ENCODE measurements at regions not wholly inside any gene's neighbourhood (a gene's known extent, or its start where the extent isn't known, plus 50 kb on each side); places are given as distances from the start of the nearest gene placed in this dataset.

DNA sequence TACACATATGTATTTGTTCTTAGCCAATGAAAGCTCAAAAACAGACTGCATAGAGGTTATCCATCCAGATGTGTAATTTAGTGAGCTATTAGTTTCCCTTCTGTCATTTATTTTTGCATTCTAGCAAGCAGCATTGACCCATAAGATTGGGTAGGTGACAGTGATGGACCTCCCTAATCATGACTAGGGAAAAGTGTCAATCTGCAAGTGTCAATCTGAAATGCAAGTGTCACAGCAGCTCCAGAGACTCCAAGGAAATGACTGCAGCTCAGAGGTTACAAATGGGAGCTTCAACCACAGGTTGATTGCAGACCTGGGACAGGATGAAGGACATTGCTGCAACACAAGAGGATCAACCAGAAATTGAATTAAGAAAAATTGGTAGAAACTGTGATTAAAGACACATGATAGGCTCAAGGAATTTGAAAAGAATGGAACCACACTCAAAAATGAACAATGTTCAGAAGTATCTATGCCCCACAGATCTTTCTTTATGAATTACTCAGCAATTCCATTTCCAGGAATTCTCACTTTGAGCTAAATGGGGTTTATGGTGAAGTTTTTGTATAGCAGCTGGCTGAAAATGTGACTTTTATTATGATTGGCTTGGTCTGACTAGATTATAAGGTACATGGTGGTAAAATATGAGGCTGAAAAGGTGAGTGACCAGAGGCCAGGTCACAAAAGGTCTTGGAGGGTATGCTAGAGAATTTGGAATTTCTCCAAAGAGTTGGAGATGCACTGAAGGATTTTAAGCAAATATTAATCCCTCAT, 59.6 kb upstream of the HTR4 start:
- Mint-ChIP-seq H3K4me3 (no peak overlapping the region), H3K27me3 (ENCODE audit: low read depth) (peaks cover 5% of the 10 kb centered on the region), H3K9me3 (no peaks in the 10 kb centered on the region; a peak in 1 of 5 replicates), H3K27ac (no peak overlapping the region), H3K36me3 (ENCODE audit: insufficient read depth in 1 of 3, low read depth in 3 of 3) (no peaks in the 10 kb centered on the region), H3K4me1 (no peaks in the 10 kb centered on the region)
- Histone ChIP-seq H4K5ac (ENCODE audit: insufficient read length, low read depth, low read length) (no peak overlapping the region), H2AK5ac (ENCODE audit: insufficient read length, low read length) (no peak overlapping the region), H3K79me1 (ENCODE audit: insufficient read depth, low read depth, low read length, poor library complexity, severe bottlenecking) (no peaks in the 10 kb centered on the region), H3K18ac (ENCODE audit: insufficient read length, low read depth, low read length) (no peak overlapping the region), H2BK120ac (ENCODE audit: low read depth, low read length, poor library complexity, severe bottlenecking) (no peak overlapping the region), H3K9ac (ENCODE audit: extremely low read depth, insufficient read length, low read length) (no peak overlapping the region), H3K27ac (ENCODE audit: insufficient read length, low read depth, low read length) (no peak overlapping the region), H2AFZ (ENCODE audit: low read length) (no peak overlapping the region), H3K23me2 (ENCODE audit: insufficient read length, low read depth, low read length, poor library complexity, severe bottlenecking) (no peaks in the 10 kb centered on the region), H3K9me3 (ENCODE audit: control insufficient read depth, low read depth, low read length) (no peaks in the 10 kb centered on the region), H3K23ac (ENCODE audit: insufficient read length, low read depth, low read length) (no peak overlapping the region), H3T11ph (ENCODE audit: low read length) (no peak overlapping the region), H2BK20ac (ENCODE audit: low read depth, low read length, poor library complexity, severe bottlenecking) (no peak overlapping the region), H3K4me2 (ENCODE audit: insufficient read depth, insufficient read length, low read length) (no peak overlapping the region), H4K8ac (replicated peaks; ENCODE audit: insufficient read length, low read depth, low read length) (no peak overlapping the region), H2BK12ac (ENCODE audit: insufficient read length, low read depth, low read length) (no peak overlapping the region), H3K56ac (ENCODE audit: insufficient read length, low read depth, low read length) (no peak overlapping the region), H3K27me3 (ENCODE audit: insufficient read depth, low read length) (no peaks in the 10 kb centered on the region), H3K4ac (ENCODE audit: low read depth, low read length) (no peak overlapping the region), H3K4me1 (ENCODE audit: insufficient read depth, low read length) (no peaks in the 10 kb centered on the region), H4K20me1 (ENCODE audit: control insufficient read depth, insufficient read depth, insufficient read length) (no peaks in the 10 kb centered on the region), H2BK5ac (ENCODE audit: insufficient read length, low read length) (no peak overlapping the region), H4K91ac (ENCODE audit: insufficient read length, low read depth, low read length) (no peak overlapping the region), H3K79me2 (ENCODE audit: insufficient read depth, low read length) (no peaks in the 10 kb centered on the region), H3K14ac (ENCODE audit: insufficient read depth, low read length) (no peak overlapping the region), H2BK15ac (ENCODE audit: low read depth, low read length) (no peak overlapping the region)
- no peak for DNase-seq
- TF ChIP-seq, protein P1, sequence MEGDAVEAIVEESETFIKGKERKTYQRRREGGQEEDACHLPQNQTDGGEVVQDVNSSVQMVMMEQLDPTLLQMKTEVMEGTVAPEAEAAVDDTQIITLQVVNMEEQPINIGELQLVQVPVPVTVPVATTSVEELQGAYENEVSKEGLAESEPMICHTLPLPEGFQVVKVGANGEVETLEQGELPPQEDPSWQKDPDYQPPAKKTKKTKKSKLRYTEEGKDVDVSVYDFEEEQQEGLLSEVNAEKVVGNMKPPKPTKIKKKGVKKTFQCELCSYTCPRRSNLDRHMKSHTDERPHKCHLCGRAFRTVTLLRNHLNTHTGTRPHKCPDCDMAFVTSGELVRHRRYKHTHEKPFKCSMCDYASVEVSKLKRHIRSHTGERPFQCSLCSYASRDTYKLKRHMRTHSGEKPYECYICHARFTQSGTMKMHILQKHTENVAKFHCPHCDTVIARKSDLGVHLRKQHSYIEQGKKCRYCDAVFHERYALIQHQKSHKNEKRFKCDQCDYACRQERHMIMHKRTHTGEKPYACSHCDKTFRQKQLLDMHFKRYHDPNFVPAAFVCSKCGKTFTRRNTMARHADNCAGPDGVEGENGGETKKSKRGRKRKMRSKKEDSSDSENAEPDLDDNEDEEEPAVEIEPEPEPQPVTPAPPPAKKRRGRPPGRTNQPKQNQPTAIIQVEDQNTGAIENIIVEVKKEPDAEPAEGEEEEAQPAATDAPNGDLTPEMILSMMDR (conservative IDR thresholded peaks at IDR 0.05): no peak

Measured in H9 (cell line).